ENCODE measurements at regions not wholly inside any gene's neighbourhood (a gene's known extent, or its start where the extent isn't known, plus 50 kb on each side); places are given as distances from the start of the nearest gene placed in this dataset.

- peaks cover 2% of the 10 kb centered on the region; the same call in 1 of the 2 replicates for H3K27me3 ChIP-seq (replicated peaks; ENCODE audit: control insufficient read depth, insufficient read depth, low read length)
- TF ChIP-seq CTCF (IDR thresholded peaks at IDR 0.05; ENCODE audit: insufficient read depth, low read length, poor library complexity, severe bottlenecking) = no peak
- no peak overlapping the region for H3K4me3 ChIP-seq (replicated peaks; ENCODE audit: low read depth, low read length)
- H3K36me3 ChIP-seq (ENCODE audit: control insufficient read depth, insufficient read depth, low read length) = no peaks in the 10 kb centered on the region
- no peak for DNase-seq (ENCODE audit: extremely low read depth, insufficient read length)
These were observed 126.0 kb downstream of the GLI2 start for GRCh38 chr2:120861576-120862191.

GRCh38 chr2:120862201-120863060 is 126.8 kb downstream of the GLI2 start:
- H3K4me3 ChIP-seq (replicated peaks; ENCODE audit: low read depth, low read length) = no peak overlapping the region
- TF ChIP-seq CTCF (IDR thresholded peaks at IDR 0.05; ENCODE audit: insufficient read depth, low read length, poor library complexity, severe bottlenecking) = no peak
- peaks cover 3% of the 10 kb centered on the region; the same call in 1 of the 2 replicates for H3K27me3 ChIP-seq (replicated peaks; ENCODE audit: control insufficient read depth, insufficient read depth, low read length)
- no peaks in the 10 kb centered on the region for H3K36me3 ChIP-seq (ENCODE audit: control insufficient read depth, insufficient read depth, low read length)
- DNase-seq (ENCODE audit: extremely low read depth, insufficient read length) = no peak

- peaks cover 3% of the 10 kb centered on the region; the same call in 1 of the 2 replicates for H3K27me3 ChIP-seq (replicated peaks; ENCODE audit: control insufficient read depth, insufficient read depth, low read length)
- H3K4me3 ChIP-seq (replicated peaks; ENCODE audit: low read depth, low read length) = no peak overlapping the region
- TF ChIP-seq CTCF (IDR thresholded peaks at IDR 0.05; ENCODE audit: insufficient read depth, low read length, poor library complexity, severe bottlenecking) = no peak
- H3K36me3 ChIP-seq (ENCODE audit: control insufficient read depth, insufficient read depth, low read length) = no peaks in the 10 kb centered on the region
- DNase-seq (ENCODE audit: extremely low read depth, insufficient read length) = no peak
These were observed 127.5 kb downstream of the GLI2 start for GRCh38 chr2:120863146-120863545.

GRCh38 chr2:120863661-120864320 is 128.1 kb downstream of the GLI2 start:
- Histone ChIP-seq H3K27me3 (replicated peaks; ENCODE audit: control insufficient read depth, insufficient read depth, low read length) (peaks cover 3% of the 10 kb centered on the region; the same call in 1 of the 2 replicates), H3K36me3 (ENCODE audit: control insufficient read depth, insufficient read depth, low read length) (no peaks in the 10 kb centered on the region), H3K4me3 (replicated peaks; ENCODE audit: low read depth, low read length) (no peak overlapping the region)
- TF ChIP-seq CTCF (IDR thresholded peaks at IDR 0.05; ENCODE audit: insufficient read depth, low read length, poor library complexity, severe bottlenecking) = no peak
- no peak for DNase-seq (ENCODE audit: extremely low read depth, insufficient read length)

GRCh38 chr2:120864981-120865380 is 129.3 kb downstream of the GLI2 start:
- DNase-seq (ENCODE audit: extremely low read depth, insufficient read length) = no peak
- no peaks in the 10 kb centered on the region for H3K36me3 ChIP-seq (ENCODE audit: control insufficient read depth, insufficient read depth, low read length)
- TF ChIP-seq CTCF (IDR thresholded peaks at IDR 0.05; ENCODE audit: insufficient read depth, low read length, poor library complexity, severe bottlenecking) = no peak
- H3K4me3 ChIP-seq (replicated peaks; ENCODE audit: low read depth, low read length) = no peak overlapping the region
- H3K27me3 ChIP-seq (replicated peaks; ENCODE audit: control insufficient read depth, insufficient read depth, low read length) = peaks cover 3% of the 10 kb centered on the region; the same call in 1 of the 2 replicates

All from GM06990 (cell line).